Tibial artery (tissue), 4 donors: ENCODE measurements at regions not wholly inside any gene's neighbourhood (a gene's known extent, or its start where the extent isn't known, plus 50 kb on each side); places are given as distances from the start of the nearest gene placed in this dataset.

Experiments
- DNase-seq, 2 donors: peaks; one replicate each; pipeline ENCODE4 v3.0.0-alpha.2; 2019
- H3K27ac ChIP-seq, 2 donors: fragments of 200-600 bp; sonication (generic) in 1 of 2; 1 replicate in 1 of 2; 2 replicates in 1 of 2; pipeline ENCODE4 v1.5.1; 2018 to 2019; ENCODE audit warnings: mild to moderate bottlenecking in 1 of 2
- H3K27me3 ChIP-seq, 2 donors: fragments of 200-600 bp; sonication (generic) in 1 of 2; one replicate each; pipeline versions ENCODE4 v1.5.1 to v1.6.0; 2016 to 2019
- H3K36me3 ChIP-seq, 3 donors: fragments of 200-600 bp; sonication (generic) in 2 of 3; one replicate each; pipeline ENCODE4 v1.5.1; 2016 to 2019; ENCODE audit warnings: mild to moderate bottlenecking in 2 of 3
- H3K4me1 ChIP-seq, 4 donors: fragments of 200-600 bp; sonication (generic) in 2 of 4; 1 replicate in 3 of 4; 2 replicates in 1 of 4; pipeline ENCODE4 v1.5.1; 2016 to 2019
- H3K4me3 ChIP-seq, 2 donors: fragments of 200-600 bp; sonication (generic) in 1 of 2; 1 replicate in 1 of 2; 2 replicates in 1 of 2; pipeline ENCODE4 v1.5.1; 2018 to 2019; ENCODE audit warnings: mild to moderate bottlenecking in 2 of 2
- H3K9me3 ChIP-seq, 3 donors: fragments of 200-600 bp; sonication (generic) in 1 of 3; one replicate each; pipeline ENCODE4 v1.5.1; 2016 to 2019
- CTCF ChIP-seq, 2 experiments: fragments of 200-600 bp in 1 of 2; fragments of 450-650 bp in 1 of 2; IDR thresholded peaks; one replicate each; pipeline ENCODE4 v1.5.1; 2017 to 2019; ENCODE audit warnings: antibody characterized with exemption in 2 of 2, mild to moderate bottlenecking in 1 of 2, moderate library complexity in 1 of 2
- intact Hi-C: fragments of 100-400 bp; cut with DNase I; formaldehyde crosslinking; loops from one replicate; pipeline ENCODE4 v1.15.0; 2023; ENCODE audit warnings: low total_unique reads

- no peak for TF ChIP-seq CTCF (IDR thresholded peaks at IDR 0.05)
- intact Hi-C loops: no loop called here
- H3K4me1 ChIP-seq: no peaks in the 10 kb centered on the region
- no peaks in the 10 kb centered on the region for H3K9me3 ChIP-seq
- no peaks in the 10 kb centered on the region for H3K36me3 ChIP-seq
- no peak overlapping the region for H3K4me3 ChIP-seq
- DNase-seq: no peak
- H3K27me3 ChIP-seq: peaks cover 0 to 14% of the 10 kb centered on the region in 2 donors
- no peak overlapping the region for H3K27ac ChIP-seq
These were observed 120.0 kb downstream of the LRIG2 start for GRCh38 chr1:113192980-113193379.

- TF ChIP-seq CTCF (IDR thresholded peaks at IDR 0.05): no peak
- intact Hi-C loops: no loop called here
- no peak overlapping the region for H3K27ac ChIP-seq
These were observed 122.1 kb downstream of the LRIG2 start for GRCh38 chr1:113194846-113195830.

GRCh38 chr1:113197719-113198330, 124.8 kb downstream of the LRIG2 start:
- Histone ChIP-seq H3K9me3 (no peaks in the 10 kb centered on the region), H3K4me1 (no peaks in the 10 kb centered on the region), H3K27me3 (peaks cover 0 to 14% of the 10 kb centered on the region in 2 donors), H3K4me3 (no peak overlapping the region), H3K36me3 (no peaks in the 10 kb centered on the region), H3K27ac (no peak overlapping the region)
- DNase-seq: no peak
- intact Hi-C loops: no loop called here
- no peak for TF ChIP-seq CTCF (IDR thresholded peaks at IDR 0.05)

More at GRCh38 chr1:113194846-113195830, 122.1 kb downstream of the LRIG2 start:
- no peaks in the 10 kb centered on the region for H3K4me1 ChIP-seq
- no peak for DNase-seq
- no peaks in the 10 kb centered on the region for H3K36me3 ChIP-seq
- H3K4me3 ChIP-seq: no peak overlapping the region
- peaks cover 0 to 14% of the 10 kb centered on the region in 2 donors for H3K27me3 ChIP-seq
- H3K9me3 ChIP-seq: no peaks in the 10 kb centered on the region

GRCh38 chr1:113198806-113199205, 125.8 kb downstream of the LRIG2 start:
- DNase-seq: no peak
- H3K36me3 ChIP-seq: no peaks in the 10 kb centered on the region
- H3K4me3 ChIP-seq: no peak overlapping the region
- no peaks in the 10 kb centered on the region for H3K9me3 ChIP-seq
- intact Hi-C loops: no loop called here
- H3K27me3 ChIP-seq: peaks cover 0 to 12% of the 10 kb centered on the region in 2 donors
- TF ChIP-seq CTCF (IDR thresholded peaks at IDR 0.05): no peak
- no peaks in the 10 kb centered on the region for H3K4me1 ChIP-seq
- no peak overlapping the region for H3K27ac ChIP-seq

- no peaks in the 10 kb centered on the region for H3K36me3 ChIP-seq
- peaks cover 0 to 10% of the 10 kb centered on the region in 2 donors for H3K27me3 ChIP-seq
- intact Hi-C loops: no loop called here
- no peak overlapping the region for H3K27ac ChIP-seq
- no peaks in the 10 kb centered on the region for H3K4me1 ChIP-seq
- no peak overlapping the region for H3K4me3 ChIP-seq
- no peak for DNase-seq
- no peak for TF ChIP-seq CTCF (IDR thresholded peaks at IDR 0.05)
- peaks cover 0 to 3% (median 0%) of the 10 kb centered on the region in 3 donors for H3K9me3 ChIP-seq
These were observed 126.9 kb downstream of the LRIG2 start for GRCh38 chr1:113199760-113200455.
